H1 (cell line): ENCODE measurements at regions not wholly inside any gene's neighbourhood (a gene's known extent, or its start where the extent isn't known, plus 50 kb on each side); places are given as distances from the start of the nearest gene placed in this dataset.

Source experiments
- CTCF ChIA-PET: fragments of 300-600 bp; sonication (Branson Sonifier 250); formaldehyde crosslinking; loops from one replicate; lab custom pipeline; 2021; ENCODE audit not compliant: partially characterized antibody; lab: Charles Lee
- POLR2A ChIA-PET: fragments of 300-600 bp; sonication (Branson Sonifier 250); formaldehyde crosslinking; loops from one replicate; lab custom pipeline; 2021; ENCODE audit warnings: inconsistent platforms; ENCODE audit not compliant: partially characterized antibody; lab: Charles Lee
- DNase-seq, 2 experiments: peaks; one replicate each; pipeline versions ENCODE4 v3.0.0 to v3.0.0-alpha.2; 2010 to 2022; ENCODE audit warnings: low spot score in 2 of 2, low read depth in 1 of 2, mixed read lengths in 1 of 2
- FAIRE-seq: peaks from 2 replicates; lab custom pipeline; 2011; peaks lifted over from hg19 to GRCh38; lab: Jason Lieb, UNC
- H2AFZ ChIP-seq: 2 replicates; pipeline ENCODE4 v1.8.1; 2012; ENCODE audit warnings: low read length, inconsistent platforms
- H2AK5ac ChIP-seq: 2 replicates; pipeline ENCODE4 v1.6.1; 2013; ENCODE audit warnings: low read depth, low read length
- H2BK120ac ChIP-seq: replicated peaks from 2 replicates; pipeline ENCODE3; 2013; ENCODE audit warnings: low read depth, low read length, inconsistent platforms
- H2BK12ac ChIP-seq: 2 replicates; pipeline ENCODE4 v1.6.1; 2013; ENCODE audit warnings: low read depth, low read length
- H2BK15ac ChIP-seq: 2 replicates; pipeline ENCODE4 v1.6.1; 2013; ENCODE audit warnings: low read length
- H2BK20ac ChIP-seq: 2 replicates; pipeline ENCODE4 v1.6.1; 2013; ENCODE audit warnings: low read length
- H2BK5ac ChIP-seq: 2 replicates; pipeline ENCODE4 v1.6.1; 2013; ENCODE audit warnings: low read depth, low read length
- H3K14ac ChIP-seq: 2 replicates; pipeline ENCODE4 v1.6.1; 2013; ENCODE audit warnings: inconsistent platforms; ENCODE audit not compliant: insufficient read length
- H3K18ac ChIP-seq: 2 replicates; pipeline ENCODE4 v1.6.1; 2013; ENCODE audit warnings: low read length; ENCODE audit errors: extremely low read depth
- H3K23ac ChIP-seq: 2 replicates; pipeline ENCODE4 v1.6.1; 2013; ENCODE audit warnings: inconsistent platforms; ENCODE audit not compliant: insufficient read length
- H3K23me2 ChIP-seq: 2 replicates; pipeline ENCODE4 v1.6.1; 2013; ENCODE audit warnings: low read depth, low read length
- H3K27ac ChIP-seq: 2 replicates; pipeline ENCODE4 v1.6.1; 2011; ENCODE audit warnings: low read depth, low read length, inconsistent platforms
- H3K27me3 ChIP-seq, 4 experiments: replicated peaks in 1 of 4; 1 replicate in 1 of 4; 2 replicates in 3 of 4; pipeline versions ENCODE4 v1.6.1 to v1.8.1; 2011 to 2013; ENCODE audit warnings: low read length in 3 of 4, mild to moderate bottlenecking in 3 of 4, inconsistent platforms in 2 of 4, mixed read lengths in 2 of 4, moderate library complexity in 1 of 4; ENCODE audit not compliant: control insufficient read depth in 3 of 4, insufficient read depth in 3 of 4; ENCODE audit errors: extremely low read depth in 1 of 4
- H3K36me3 ChIP-seq, 4 experiments: 2 replicates each; pipeline versions ENCODE4 v1.6.1 to v1.8.1; 2011 to 2013; ENCODE audit warnings: mild to moderate bottlenecking in 4 of 4, low read length in 3 of 4, moderate library complexity in 2 of 4, control low read depth in 1 of 4, inconsistent platforms in 1 of 4; ENCODE audit not compliant: insufficient read depth in 4 of 4, control insufficient read depth in 2 of 4
- H3K4ac ChIP-seq: replicated peaks from 2 replicates; pipeline ENCODE3; 2013; ENCODE audit warnings: low read length, low read depth, mixed read lengths, inconsistent platforms; ENCODE audit not compliant: insufficient read length
- H3K4me1 ChIP-seq, 4 experiments: replicated peaks in 1 of 4; 1 replicate in 1 of 4; 2 replicates in 3 of 4; pipeline versions ENCODE4 v1.6.1 to v1.8.1; 2011 to 2013; ENCODE audit warnings: low read length in 3 of 4, inconsistent platforms in 2 of 4, mixed read lengths in 1 of 4; ENCODE audit not compliant: insufficient read depth in 4 of 4, control insufficient read depth in 3 of 4
- H3K4me2 ChIP-seq, 2 experiments: 2 replicates each; pipeline versions ENCODE4 v1.6.1 to v1.8.1; 2011 to 2013; ENCODE audit warnings: low read depth in 2 of 2, low read length in 2 of 2, control low read depth in 1 of 2, inconsistent platforms in 1 of 2, mild to moderate bottlenecking in 1 of 2; ENCODE audit not compliant: insufficient read depth in 1 of 2
- H3K4me3 ChIP-seq, 4 experiments: fragments of 200-600, 300-600 bp in 1 of 4; sonication (generic), shearing (Covaris generic), sonication (Bioruptor Twin) in 1 of 4; 2 replicates each; pipeline versions ENCODE4 v1.5.1 to v1.8.1; 2011 to 2016; ENCODE audit warnings: low read length in 4 of 4, low read depth in 3 of 4, control low read depth in 2 of 4, inconsistent platforms in 2 of 4, mild to moderate bottlenecking in 2 of 4, mixed read lengths in 1 of 4, moderate library complexity in 1 of 4; ENCODE audit not compliant: insufficient read depth in 2 of 4; ENCODE audit errors: extremely low read depth in 1 of 4
- H3K56ac ChIP-seq: replicated peaks from 2 replicates; pipeline ENCODE3; 2013; ENCODE audit warnings: low read depth, mild to moderate bottlenecking, mixed read lengths, low read length, inconsistent platforms; ENCODE audit not compliant: insufficient read length
- H3K79me1 ChIP-seq: 2 replicates; pipeline ENCODE4 v1.6.1; 2013; ENCODE audit warnings: low read depth, low read length, control low read depth
- H3K79me2 ChIP-seq, 2 experiments: 2 replicates each; pipeline versions ENCODE4 v1.6.1 to v1.8.1; 2012 to 2013; ENCODE audit warnings: low read length in 2 of 2, mild to moderate bottlenecking in 2 of 2, inconsistent platforms in 1 of 2; ENCODE audit not compliant: insufficient read depth in 2 of 2, control insufficient read depth in 1 of 2
- H3K9ac ChIP-seq, 4 experiments: replicated peaks in 1 of 4; 1 replicate in 1 of 4; 2 replicates in 3 of 4; pipeline versions ENCODE4 v1.6.1 to v1.8.1; 2011 to 2013; ENCODE audit warnings: low read depth in 3 of 4, low read length in 3 of 4, control low read depth in 2 of 4, mild to moderate bottlenecking in 2 of 4, moderate library complexity in 2 of 4, inconsistent platforms in 1 of 4; ENCODE audit errors: extremely low read depth in 1 of 4
- H3K9me3 ChIP-seq, 2 experiments: 2 replicates each; pipeline versions ENCODE4 v1.6.1 to v1.8.1; 2012 to 2013; ENCODE audit warnings: mild to moderate bottlenecking in 2 of 2, moderate library complexity in 2 of 2, control low read depth in 1 of 2, inconsistent platforms in 1 of 2, low read depth in 1 of 2, low read length in 1 of 2, mixed read lengths in 1 of 2; ENCODE audit not compliant: insufficient read depth in 2 of 2
- H4K20me1 ChIP-seq, 2 experiments: replicated peaks in 1 of 2; 2 replicates each; pipeline versions ENCODE3 to v1.8.1; 2011 to 2013; ENCODE audit warnings: inconsistent platforms in 2 of 2, low read length in 2 of 2, mild to moderate bottlenecking in 1 of 2; ENCODE audit not compliant: insufficient read depth in 2 of 2, control insufficient read depth in 1 of 2
- H4K5ac ChIP-seq: 2 replicates; pipeline ENCODE4 v1.6.1; 2013; ENCODE audit warnings: low read length, low read depth, mixed read lengths, inconsistent platforms; ENCODE audit not compliant: insufficient read length
- H4K8ac ChIP-seq: 2 replicates; pipeline ENCODE4 v1.8.0; 2013; ENCODE audit warnings: mild to moderate bottlenecking, moderate library complexity, low read length, inconsistent platforms; ENCODE audit not compliant: insufficient read depth; ENCODE audit errors: extremely low read depth
- H4K91ac ChIP-seq: replicated peaks from 2 replicates; pipeline ENCODE3; 2013; ENCODE audit warnings: low read length, mixed read lengths, inconsistent platforms; ENCODE audit not compliant: insufficient read length
- NANOG ChIP-seq: IDR thresholded peaks from 2 replicates; pipeline ENCODE4 v1.6.1; 2011; ENCODE audit warnings: low read length, low read depth, mild to moderate bottlenecking, inconsistent platforms; ENCODE audit not compliant: insufficient read depth, poor library complexity, severe bottlenecking
- RAD21 ChIP-seq, 2 experiments: IDR thresholded peaks in 1 of 2; conservative IDR thresholded peaks in 1 of 2; 2 replicates each; pipeline ENCODE4 v1.6.1; 2011; ENCODE audit warnings: low read depth in 2 of 2, low read length in 2 of 2, improper control_type of control experiment in 1 of 2, inconsistent platforms in 1 of 2, mild to moderate bottlenecking in 1 of 2, moderate library complexity in 1 of 2
- WGBS, 2 experiments: shearing (Covaris generic) in 1 of 2; methylation state at CpG; one replicate each; pipeline versions ENCODE4 v1.1.6 to v1.1.7; 2013 to 2015; ENCODE audit warnings: low lambda C conversion rate in 2 of 2, mixed read lengths in 2 of 2, inconsistent platforms in 1 of 2, low coverage in 1 of 2, missing lambda C conversion rate in 1 of 2; ENCODE audit not compliant: insufficient replicate concordance in 2 of 2, insufficient coverage in 1 of 2, insufficient read length in 1 of 2; ENCODE audit errors: extremely low coverage in 1 of 2, missing lambda C conversion rate in 1 of 2; 5-methylcytosine and 5-hydroxymethylcytosine counted together
- TF ChIP-seq, protein P1 (sequence below), 3 experiments: IDR thresholded peaks; 1 replicate in 2 of 3; 2 replicates in 1 of 3; pipeline versions ENCODE4 v1.5.1 to v1.6.1; 2011; ENCODE audit warnings: low read length in 3 of 3, mild to moderate bottlenecking in 3 of 3, inconsistent platforms in 2 of 3, low read depth in 1 of 3, moderate library complexity in 1 of 3; ENCODE audit not compliant: insufficient read depth in 1 of 3; ENCODE audit errors: control extremely low read depth in 1 of 3

- Histone ChIP-seq H3K4me1 (no peaks in the 10 kb centered on the region; a peak in 1 of 7 replicates), H3K18ac (no peak overlapping the region), H3K4ac (no peak overlapping the region), H3K14ac (no peak overlapping the region), H3K23ac (no peak overlapping the region), H2AK5ac (no peak overlapping the region), H3K4me2 (no peak overlapping the region), H2BK20ac (no peak overlapping the region), H4K5ac (no peak overlapping the region), H2AFZ (peak overlapping the region; percentile 9; the same call in 1 of the 2 replicates), H4K91ac (no peak overlapping the region), H2BK12ac (no peak overlapping the region), H3K27ac (no peak overlapping the region), H2BK120ac (no peak overlapping the region), H2BK5ac (no peak overlapping the region), H3K23me2 (no peaks in the 10 kb centered on the region; the same call in 1 of the 2 replicates), H3K9me3 (no peaks in the 10 kb centered on the region), H3K9ac (no peak overlapping the region), H3K79me2 (no peaks in the 10 kb centered on the region), H3K56ac (no peak overlapping the region), H3K27me3 (no peaks in the 10 kb centered on the region), H4K8ac (no peak overlapping the region), H2BK15ac (no peak overlapping the region), H3K36me3 (no peaks in the 10 kb centered on the region), H3K79me1 (no peaks in the 10 kb centered on the region), H4K20me1 (no peaks in the 10 kb centered on the region), H3K4me3 (no peak overlapping the region)
- DNase-seq: peak in 1 of 2 experiments; percentile 83
- CTCF ChIA-PET: interaction anchor here (0.6 to 4.8 kb wide), 22 partner anchors 9 to 961 kb away, joined by 3 to 43 read pairs (median 3); no protein-coding TSS in a partner anchor
- 36% methylated on average over 4 of the region's 4 CpGs; no CpG with 5 or more reads in 1 of the 2 experiments for WGBS, 2 experiments
- peak; percentile 24 for FAIRE-seq
- no peak for TF ChIP-seq NANOG
- TF ChIP-seq, protein P1, sequence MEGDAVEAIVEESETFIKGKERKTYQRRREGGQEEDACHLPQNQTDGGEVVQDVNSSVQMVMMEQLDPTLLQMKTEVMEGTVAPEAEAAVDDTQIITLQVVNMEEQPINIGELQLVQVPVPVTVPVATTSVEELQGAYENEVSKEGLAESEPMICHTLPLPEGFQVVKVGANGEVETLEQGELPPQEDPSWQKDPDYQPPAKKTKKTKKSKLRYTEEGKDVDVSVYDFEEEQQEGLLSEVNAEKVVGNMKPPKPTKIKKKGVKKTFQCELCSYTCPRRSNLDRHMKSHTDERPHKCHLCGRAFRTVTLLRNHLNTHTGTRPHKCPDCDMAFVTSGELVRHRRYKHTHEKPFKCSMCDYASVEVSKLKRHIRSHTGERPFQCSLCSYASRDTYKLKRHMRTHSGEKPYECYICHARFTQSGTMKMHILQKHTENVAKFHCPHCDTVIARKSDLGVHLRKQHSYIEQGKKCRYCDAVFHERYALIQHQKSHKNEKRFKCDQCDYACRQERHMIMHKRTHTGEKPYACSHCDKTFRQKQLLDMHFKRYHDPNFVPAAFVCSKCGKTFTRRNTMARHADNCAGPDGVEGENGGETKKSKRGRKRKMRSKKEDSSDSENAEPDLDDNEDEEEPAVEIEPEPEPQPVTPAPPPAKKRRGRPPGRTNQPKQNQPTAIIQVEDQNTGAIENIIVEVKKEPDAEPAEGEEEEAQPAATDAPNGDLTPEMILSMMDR (IDR thresholded peaks at IDR 0.05; ENCODE audit: control extremely low read depth in 1 of 3, insufficient read depth in 1 of 3, low read depth in 1 of 3, low read length in 3 of 3): peak in 2 of 3 experiments; percentile 67 to 69; a peak in 3 of 4 replicates
- peak; percentile 84 to 85 for TF ChIP-seq RAD21 (IDR thresholded peaks at IDR 0.05 in 1 of 2, conservative IDR thresholded peaks at IDR 0.05 in 1 of 2; ENCODE audit: low read depth in 2 of 2, low read length in 2 of 2)
- TF ChIP-seq, all 59 proteins: peak for 2
- POLR2A ChIA-PET: interaction anchor here (0.7 kb wide), 1 partner anchor 201 kb away, joined by 3 read pairs; no protein-coding TSS in a partner anchor
Observed at GRCh38 chr9:78121488-78121887, 89.9 kb upstream of the GNAQ start.
